ENCODE measurements at regions not wholly inside any gene's neighbourhood (a gene's known extent, or its start where the extent isn't known, plus 50 kb on each side); places are given as distances from the start of the nearest gene placed in this dataset.

DNA sequence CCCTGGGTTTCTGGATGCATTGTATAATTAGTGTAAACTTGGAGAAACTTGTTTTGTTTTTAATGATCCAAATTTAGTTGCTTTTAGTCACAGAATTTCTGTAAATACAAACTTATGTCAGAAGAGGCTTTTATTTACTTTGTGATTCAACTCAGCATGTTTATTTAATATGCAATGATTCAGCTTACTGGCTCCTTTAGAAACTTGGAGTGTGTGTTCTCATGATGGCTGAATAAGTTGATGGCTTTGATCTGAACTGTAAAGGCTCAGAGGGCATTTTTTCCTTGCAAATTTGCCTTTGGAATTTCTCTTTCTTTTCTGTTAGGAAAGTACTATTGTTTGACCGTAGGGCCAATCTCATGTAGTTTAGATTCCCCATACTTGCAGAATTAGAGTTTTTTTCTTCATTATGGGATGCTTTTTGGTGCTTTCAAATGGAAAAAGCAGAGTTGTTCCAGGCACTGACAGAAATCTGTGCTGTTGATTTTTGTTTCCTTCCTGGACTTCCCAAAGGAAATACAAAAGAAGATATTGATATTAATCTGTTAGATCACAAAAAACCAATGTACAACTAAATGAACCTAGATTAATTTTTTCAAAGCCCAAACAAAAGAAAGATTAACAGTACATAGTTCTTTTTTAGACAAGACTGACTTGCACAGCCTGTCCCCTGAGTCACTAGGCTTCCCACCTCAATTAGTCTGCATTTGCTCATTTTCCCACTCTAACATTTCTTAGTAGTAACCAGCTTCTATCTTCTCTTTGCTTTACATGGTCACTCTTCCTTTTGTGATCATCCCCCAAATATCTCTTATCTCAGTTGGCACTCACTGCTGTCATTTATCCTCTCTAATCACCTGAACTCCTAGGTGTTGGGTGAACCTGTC, 96.8 kb upstream of the AGR3 start:
- no peak for DNase-seq (ENCODE audit: low read depth)

DNA sequence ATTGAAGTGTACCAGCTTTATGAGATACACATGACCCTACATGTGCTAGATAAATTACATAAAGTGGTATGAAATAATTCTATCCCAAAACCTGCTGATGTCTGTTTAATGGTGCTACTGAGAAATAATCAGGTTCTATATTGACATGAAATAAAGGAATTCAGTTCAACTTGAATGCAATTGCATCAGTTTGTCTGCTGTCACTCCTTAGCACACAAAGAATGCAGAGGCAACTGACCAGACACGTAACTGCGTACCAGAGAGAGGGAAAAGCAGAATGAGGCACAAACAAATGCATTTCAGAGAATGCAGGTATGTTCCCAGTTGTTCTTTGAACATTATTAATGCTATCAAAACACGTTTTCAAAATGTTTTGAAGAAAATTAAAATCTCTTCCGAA, 98.8 kb upstream of the AGR3 start:
- no peak for DNase-seq (ENCODE audit: low read depth)

DNA sequence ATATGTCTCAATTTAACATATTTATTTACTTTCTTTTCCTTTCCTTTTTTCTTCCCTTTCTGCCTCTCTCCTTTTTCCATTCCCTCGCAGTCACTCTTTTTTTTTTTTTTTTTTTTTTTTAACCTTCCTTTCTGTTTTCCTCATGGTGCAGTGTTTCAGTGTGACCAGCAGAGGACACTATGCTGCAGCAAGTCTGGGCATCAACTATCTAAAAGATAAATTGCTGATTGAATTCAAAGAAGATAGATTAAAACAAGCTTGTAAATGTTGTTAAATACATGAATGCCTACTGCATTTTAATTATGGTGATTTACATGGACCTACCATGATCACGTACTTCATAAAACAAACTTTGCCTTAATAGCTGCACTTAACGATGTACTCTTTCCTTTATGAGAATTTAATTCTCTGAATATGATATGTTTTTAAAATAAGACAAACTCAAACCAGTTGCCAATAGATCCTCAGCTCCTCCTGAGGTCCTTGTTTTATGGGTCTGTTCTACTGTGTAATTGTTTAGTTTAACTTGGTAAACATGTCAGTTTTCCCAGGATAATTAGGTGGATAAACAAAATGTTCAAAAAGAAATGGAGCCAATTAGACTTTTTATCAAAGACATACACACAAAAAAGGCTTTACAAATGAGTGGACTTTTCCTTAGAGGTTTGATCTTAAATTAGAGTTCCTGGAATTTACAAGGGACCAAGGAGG, 101.0 kb upstream of the AGR3 start:
- no peak for DNase-seq (ENCODE audit: low read depth)

DNA sequence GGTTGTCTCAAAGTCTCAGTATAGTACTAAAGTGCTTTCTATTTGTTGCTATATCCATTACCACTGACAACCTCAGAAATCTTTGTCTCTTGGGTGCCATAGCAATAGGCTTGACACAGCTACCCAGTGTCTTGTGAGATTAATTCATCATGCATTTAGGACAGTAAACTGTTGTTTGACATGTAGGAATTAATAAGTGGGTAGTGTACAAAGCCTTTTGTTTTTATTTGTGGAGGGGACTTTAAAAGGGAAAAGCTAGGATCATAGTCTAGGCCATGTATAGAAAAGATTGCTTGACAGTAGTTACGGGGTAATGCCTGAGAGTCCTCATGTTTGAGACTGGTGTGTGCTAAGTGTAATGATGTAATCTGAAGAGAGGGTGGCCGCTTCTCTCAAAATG, 102.6 kb upstream of the AGR3 start:
- no peak for DNase-seq (ENCODE audit: low read depth)

DNA sequence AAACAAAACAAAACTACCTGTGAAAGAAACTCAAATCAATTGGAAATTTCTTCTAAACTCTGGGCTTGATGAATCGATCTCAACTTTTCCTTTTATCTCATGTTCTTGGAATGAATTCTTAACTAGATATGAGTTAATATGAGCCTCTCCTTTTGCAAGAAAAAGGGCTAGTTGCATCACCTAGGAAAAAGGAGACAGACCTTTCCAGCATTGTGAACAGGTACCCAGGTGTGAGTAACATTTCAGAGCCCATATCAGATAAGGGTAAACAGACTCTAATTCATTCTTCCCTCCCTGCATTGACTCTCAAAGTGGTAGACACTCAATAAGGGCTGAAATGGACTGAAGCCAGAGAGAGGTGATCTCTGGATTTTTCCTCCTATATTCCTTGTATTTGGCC, 103.8 kb upstream of the AGR3 start:
- no peak for DNase-seq (ENCODE audit: low read depth)

DNA sequence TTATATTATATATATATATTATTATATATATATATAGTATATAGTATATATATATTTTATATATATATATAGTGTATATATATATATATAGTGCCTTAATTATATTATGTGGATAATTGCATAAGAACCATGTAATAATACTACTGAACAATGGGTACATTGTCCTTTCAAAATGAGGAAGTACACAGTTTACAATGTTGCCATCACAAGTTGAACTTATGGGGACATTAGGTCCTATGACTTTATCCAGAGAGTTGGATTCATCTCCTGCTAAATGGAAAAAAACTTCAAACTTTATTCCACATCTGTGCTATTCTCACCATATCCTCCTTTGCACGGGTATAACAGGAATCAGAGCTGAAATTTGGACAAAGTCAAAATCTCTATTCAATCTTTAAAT, 105.0 kb upstream of the AGR3 start:
- DNase-seq (ENCODE audit: low read depth): no peak

DNA sequence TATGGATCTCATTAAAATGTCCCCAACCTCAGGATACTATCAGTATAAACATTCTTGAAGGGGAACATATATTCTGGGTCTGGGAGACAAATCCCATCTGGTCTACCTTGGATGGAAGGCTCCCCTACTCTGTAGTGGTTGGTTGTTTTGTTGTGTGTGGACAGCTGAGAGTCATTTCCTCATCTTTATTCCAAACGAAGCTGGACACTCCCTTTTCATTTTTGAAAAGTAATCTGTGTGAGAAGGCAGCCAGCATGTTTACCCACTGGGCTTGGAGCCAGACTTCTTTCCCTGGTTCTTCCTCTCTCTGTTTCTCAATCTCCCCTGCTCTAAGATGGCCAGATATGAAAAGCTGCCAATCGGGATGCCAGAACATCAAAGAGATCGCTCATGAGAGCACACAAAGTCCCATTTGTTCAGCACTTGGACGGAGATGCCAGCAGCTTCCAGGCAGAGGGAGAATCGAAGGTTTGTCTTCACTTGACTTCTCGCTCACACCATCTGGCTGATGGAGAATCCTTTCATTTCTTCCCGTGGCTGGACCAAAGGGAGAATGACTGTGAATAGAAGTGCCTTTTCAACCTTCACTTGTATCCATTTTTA, 108.1 kb upstream of the AGR3 start:
- no peak for DNase-seq (ENCODE audit: low read depth)

DNA sequence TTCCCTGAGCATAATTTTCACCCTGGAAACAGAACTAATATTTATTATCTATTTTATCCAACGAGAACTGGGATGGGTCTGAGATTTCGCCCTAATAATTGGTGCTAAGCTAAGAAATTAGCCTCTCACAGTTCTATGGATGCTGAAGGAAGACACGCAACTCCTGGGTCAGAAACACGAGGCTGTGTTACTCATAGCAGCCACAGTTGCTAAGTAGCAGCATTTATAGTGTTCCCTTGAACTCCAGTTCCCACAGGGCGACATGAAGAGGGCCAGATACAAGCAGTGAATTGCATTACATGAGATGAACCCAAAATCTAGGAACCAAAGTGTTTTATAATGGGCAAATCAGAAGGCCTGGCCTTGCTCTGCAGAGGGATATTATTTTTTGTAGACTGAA, 109.8 kb upstream of the AGR3 start:
- no peak for DNase-seq (ENCODE audit: low read depth)

DNA sequence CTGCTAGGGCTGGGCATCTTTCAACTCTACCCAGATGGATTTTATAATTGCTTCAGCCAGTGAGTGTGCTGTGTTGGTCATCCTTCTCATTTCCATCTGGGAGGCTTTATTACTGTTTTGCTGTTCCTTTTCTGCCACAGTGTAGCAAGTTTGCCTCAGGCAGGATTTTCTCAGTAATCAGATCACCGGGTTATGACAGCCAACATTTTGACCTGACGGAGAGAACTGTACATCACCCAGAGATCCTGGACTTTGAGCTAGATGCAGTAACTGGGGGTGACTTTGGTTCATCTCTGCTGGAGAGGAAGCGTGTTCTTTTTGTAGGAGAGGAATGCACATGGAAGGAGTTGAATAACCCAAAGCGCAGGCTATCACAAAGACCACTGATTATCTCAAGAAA, 111.8 kb upstream of the AGR3 start:
- DNase-seq (ENCODE audit: low read depth): no peak

DNA sequence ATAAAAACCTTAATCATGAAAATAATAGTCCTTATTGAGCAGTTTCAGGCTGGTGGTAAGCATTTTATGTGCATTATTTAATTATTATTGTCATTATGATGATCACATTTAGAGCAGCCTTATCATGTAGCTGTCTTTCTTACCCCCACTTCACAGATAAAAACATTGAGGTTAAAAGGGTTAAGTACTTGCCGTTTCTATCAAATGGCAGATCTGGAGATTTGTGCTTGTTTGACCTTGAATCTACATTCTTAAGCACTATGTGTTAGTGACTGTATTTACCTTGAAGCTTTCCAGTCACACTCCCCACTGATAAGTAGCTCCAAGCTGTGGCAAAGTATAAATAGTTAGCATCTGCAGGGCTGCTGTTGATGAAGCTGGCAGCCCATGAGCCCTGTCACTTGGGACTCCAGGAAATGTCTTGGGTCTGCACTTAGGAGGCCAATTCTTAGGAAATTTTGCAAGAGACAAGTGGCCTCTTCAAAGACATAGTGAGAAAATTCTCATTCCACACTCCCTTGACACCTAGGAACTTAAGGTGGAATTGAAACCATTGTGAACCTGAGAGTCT, 116.8 kb upstream of the AGR3 start:
- no peak for DNase-seq (ENCODE audit: low read depth)

DNA sequence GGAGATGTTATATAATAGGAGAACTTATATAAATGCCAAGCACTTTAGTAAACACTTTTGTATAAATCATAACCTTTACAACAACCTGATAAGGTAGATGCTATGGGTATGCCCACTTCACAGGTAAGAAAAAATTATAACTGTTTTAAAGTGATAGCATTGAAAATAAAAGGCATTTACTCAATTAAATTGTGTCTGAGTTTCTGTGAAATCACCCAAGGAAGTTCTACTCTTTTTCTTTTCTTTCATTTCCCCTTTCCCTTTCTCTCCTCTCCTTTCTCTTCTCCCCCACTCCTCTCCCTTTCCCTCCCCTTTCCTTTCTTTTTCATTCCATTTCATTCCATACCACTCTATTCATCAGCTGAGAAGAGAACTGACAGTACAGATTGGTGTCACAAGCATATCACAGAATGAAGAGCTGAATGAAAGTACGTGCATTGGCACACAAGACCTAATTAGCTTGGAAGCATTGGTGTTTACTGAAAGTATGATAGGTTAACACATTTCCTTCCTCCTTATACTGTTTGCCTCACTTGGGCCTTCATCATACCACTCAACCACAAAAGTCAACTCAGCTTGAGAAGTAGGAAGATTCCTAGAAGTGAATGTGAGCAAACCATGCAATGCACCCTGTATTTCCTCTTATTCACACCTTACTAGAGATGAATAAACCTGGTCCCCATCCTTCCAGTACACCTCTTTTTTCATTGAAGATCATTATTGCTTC, 117.9 kb upstream of the AGR3 start:
- DNase-seq (ENCODE audit: low read depth): no peak

DNA sequence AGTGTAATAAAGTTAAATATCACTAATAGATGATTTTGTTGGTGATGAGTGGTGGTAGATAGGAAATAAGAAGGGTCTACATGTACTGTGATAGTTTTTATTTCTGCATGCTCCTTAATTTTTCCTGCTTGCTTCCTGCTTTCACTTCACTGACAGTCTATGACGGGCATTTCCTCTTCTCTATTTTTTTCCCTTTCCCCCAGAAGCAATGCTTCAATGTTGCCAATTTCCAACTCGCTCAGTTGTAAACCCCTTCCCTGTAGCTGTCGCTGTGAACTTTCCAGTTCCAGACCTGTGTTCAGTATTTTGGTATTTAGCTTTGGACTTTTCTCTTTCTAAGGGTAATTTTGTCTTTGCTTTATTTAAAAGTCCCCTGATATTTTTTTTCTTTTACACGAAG, 123.5 kb upstream of the AGR3 start:
- DNase-seq (ENCODE audit: low read depth): no peak

DNA sequence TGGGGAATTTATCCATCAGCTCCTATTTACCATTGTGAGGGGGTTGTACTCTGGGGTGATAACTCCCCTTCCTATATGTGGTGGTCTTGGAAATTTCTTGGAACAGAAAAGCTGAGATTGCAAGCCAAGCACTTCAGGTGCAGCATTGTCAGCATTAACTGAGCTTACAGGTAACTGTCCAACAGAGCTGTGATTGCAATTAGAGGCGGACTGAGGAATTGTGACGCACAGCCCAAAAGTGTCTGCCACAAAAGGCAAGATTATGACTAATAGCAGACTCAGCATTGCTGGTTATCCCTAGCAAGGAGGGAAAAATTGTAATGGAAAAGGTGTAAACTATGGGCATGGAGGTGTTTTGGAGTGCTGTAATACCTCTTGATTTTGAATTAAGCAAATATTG, 126.1 kb upstream of the AGR3 start:
- DNase-seq (ENCODE audit: low read depth): no peak

DNA sequence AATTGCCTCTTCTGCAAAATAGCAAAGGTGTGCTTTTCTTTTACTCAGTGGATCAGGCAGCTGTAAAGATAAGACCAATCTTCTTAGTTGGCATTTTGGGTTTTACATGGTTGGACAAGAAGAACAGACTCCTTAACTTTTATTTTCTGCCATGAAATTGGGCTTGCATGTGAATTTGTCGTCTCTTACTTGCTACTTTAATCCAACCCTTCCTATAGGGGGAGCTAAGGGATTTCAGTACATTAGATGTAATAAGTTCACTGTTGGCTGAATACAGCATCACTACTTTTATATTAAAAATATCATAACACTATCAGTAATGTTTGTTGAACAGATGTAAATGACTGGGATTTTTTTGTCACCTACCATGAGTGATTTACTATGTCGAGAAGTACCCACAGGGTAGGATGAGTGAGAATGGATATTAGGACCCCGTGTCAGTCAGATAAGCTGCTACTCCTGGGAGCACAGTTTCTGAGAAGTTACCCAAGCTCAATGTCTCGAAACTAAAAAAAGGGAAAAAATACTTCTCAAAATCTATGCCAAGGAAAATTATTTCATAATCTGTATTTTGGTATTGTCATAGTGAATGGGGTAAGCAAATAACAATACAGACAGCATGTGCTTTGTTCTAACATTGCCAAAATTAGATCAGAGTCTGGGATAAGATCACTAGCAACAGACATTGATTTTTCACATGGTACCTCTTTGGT, 127.4 kb upstream of the AGR3 start:
- no peak for DNase-seq (ENCODE audit: low read depth)

DNA sequence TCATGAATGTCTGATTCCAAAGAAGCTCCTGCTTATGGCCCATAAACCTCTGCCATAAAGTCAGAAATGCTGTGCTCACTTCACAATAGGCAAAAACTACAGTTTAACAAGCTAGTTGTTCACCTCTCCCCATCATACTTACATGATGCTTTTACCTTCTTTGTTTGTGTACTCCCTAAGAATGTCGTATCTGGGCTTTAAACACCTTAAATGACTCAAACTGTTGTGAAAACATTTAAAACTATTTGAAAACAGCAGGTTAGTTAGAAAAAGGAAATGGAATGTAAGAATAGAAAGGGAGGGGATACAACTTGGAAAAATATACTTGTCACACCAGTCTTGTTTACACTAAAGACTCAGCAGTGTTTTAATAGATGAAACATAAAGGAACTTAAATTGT, 128.2 kb upstream of the AGR3 start:
- DNase-seq (ENCODE audit: low read depth): no peak

DNA sequence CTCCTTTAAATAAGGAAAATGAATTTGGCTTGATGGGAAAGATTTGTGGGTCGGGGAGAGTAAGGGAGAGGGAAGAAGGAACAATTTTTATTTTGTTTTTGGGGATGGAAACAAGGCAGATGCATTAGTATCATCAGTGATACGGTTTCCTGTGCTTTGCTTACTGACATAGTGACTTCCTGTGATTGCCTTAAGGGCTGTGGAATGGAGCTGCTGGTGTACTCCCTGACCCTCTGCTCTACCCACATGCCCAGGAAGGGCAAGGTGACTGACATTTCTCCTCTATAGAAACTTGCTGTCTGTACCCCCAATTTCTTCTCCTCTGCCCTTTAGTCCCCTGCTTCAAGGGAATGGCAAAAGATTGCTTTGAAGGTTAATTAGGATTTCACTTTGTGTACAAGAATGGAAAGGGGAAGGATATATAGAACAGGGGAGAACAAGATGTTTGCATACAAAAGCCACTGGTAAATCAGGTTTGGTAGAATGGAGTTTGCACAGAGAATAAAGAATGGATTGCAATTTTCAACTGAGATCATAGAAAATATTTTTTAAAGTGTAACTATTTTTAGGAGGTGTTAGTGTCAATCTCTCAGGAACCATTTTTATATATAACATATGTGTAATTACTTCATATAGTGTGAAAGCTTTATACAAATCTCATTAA, 129.0 kb upstream of the AGR3 start:
- no peak for DNase-seq (ENCODE audit: low read depth)

DNA sequence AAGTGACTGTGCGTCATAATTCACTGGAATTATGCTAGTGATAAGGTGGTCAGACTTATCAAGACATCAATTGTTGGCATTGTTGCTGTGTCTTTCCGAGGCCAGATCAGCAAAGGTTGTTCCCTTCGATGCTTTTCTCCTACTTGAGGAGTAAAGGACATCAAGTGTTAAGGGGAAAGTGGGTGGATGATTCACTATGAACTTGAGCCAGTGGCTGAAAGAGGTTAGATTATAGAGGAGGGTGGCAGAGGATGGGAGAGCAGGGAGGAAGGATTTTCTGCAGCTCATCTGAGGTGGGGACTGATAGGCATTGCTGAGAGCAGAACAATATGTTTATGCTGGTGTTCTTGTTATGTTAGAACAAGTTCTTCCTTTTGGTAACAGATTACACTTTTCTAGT, 131.4 kb upstream of the AGR3 start:
- DNase-seq (ENCODE audit: low read depth): no peak

DNA sequence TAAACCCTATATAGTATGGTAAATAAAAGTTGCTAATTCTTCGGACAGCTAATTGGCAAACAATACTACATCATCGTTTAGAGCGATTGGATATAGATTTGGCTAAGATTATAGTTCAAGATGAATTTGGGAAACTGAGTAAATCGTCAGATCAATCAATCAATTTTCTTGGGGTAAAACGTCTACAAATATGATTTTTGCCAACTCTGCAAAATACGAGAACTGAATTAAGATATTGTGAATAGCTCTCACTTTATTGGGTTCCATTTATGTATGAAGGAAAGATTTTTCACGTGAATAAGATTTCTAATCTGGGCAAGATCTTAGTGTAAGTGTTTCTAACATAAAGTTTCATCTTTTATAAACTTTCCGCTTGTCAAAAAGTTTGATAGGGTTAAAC, 132.9 kb upstream of the AGR3 start:
- no peak for DNase-seq (ENCODE audit: low read depth)

DNA sequence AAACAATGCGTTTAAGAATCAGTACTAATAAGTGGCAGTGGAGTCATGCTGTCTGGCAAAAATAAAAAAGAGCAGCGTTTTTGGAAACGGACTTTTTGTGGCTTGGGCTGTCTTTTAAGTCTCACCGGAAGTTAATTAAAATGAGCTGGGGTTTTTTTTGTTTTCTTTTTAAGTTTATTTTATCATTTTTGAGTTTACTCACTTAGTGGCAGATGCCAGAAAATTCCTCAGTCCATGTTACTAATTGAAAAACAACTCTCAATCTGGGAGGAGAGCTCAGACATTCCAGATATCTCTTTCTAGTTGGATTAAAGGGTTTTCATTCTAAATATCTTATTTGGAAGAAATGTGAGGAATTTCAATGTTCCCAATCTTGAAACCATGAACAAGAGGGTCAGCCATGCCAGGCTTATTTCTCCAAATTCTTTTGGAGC, 133.8 kb upstream of the AGR3 start:
- DNase-seq (ENCODE audit: low read depth): no peak

DNA sequence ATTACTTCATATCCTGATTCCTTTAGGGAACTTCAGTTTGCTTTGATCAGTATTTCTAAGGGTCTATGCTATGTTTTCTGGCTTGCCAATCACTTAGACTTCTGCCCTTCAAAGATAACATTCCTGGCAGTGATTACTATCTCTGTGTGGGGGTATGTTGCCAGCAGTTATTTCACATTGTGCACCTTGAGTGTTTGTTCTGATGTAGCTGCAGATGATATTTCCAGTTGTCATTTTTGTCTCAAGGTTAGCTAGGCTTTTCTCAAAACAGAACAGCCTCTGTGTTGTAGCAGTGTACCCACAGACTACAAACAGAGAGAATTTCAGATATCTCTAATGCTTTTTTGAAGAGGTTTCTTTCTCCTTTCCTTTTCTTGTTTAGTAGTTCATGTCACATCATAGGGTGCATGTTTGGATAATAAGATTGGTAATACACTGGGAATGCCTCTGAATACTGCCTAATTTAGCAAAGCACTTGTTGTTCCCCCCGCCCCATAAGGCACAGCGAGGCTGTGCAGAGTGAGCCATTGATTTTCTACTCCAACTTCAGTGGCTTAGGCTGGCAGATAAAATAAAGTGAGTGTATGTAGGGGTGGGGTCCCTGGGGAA, 134.7 kb upstream of the AGR3 start:
- DNase-seq (ENCODE audit: low read depth): no peak

DNA sequence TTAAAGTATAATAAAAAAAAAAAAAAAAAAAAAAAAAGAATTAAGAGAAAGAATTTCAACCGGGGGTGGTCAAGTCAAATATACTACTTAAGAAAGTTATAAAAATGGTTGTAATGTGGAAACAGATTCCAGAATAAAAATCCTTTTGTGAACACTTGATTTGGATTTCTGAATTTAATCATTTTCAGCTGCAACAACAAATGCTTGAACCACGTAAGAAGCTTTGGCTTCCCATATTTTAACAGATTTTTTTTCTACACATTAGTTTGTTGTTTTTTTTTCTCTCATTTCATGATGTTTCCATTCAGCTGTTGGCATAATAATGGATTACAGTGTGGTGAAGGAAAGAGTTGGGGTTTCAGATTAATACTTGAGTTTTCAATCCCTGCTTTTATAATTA, 137.3 kb upstream of the AGR3 start:
- DNase-seq (ENCODE audit: low read depth): no peak

Data from stimulated activated CD8-positive, alpha-beta memory T cell treated with anti-CD3 and anti-CD28 coated beads, Interleukin-12 subunit alpha, Interleukin-12 subunit beta, amount 100 ng/mL, for 1 hour (primary cell).